ENCODE measurements at regions not wholly inside any gene's neighbourhood (a gene's known extent, or its start where the extent isn't known, plus 50 kb on each side); places are given as distances from the start of the nearest gene placed in this dataset.

- TF ChIP-seq ATF4 (CRISPR knock-in tag; IDR thresholded peaks at IDR 0.05) (no peak), ESRRB (CRISPR knock-in tag; IDR thresholded peaks at IDR 0.05; ENCODE audit: borderline replicate concordance) (no peak), ZNF507 (tag; conservative IDR thresholded peaks at IDR 0.05) (no peak), FOXJ3 (CRISPR knock-in tag; IDR thresholded peaks at IDR 0.05) (no peak), ZNF274 (IDR thresholded peaks at IDR 0.05; ENCODE audit: borderline replicate concordance, low read depth, low read length) (no peak), RERE (CRISPR knock-in tag; IDR thresholded peaks at IDR 0.05; ENCODE audit: borderline replicate concordance) (no peak), SRSF9 (IDR thresholded peaks at IDR 0.05; ENCODE audit: borderline replicate concordance, low read depth, low read length) (no peak), ZFP36 (IDR thresholded peaks at IDR 0.05; ENCODE audit: low read depth, low read length, partially characterized antibody) (no peak), CHD7 (IDR thresholded peaks at IDR 0.05; ENCODE audit: low read depth, low read length) (no peak)
Measured at GRCh38 chr2:215532844-215533243, 97.0 kb upstream of the FN1 start (continued).
